ENCODE measurements at regions not wholly inside any gene's neighbourhood (a gene's known extent, or its start where the extent isn't known, plus 50 kb on each side); places are given as distances from the start of the nearest gene placed in this dataset.

DNA sequence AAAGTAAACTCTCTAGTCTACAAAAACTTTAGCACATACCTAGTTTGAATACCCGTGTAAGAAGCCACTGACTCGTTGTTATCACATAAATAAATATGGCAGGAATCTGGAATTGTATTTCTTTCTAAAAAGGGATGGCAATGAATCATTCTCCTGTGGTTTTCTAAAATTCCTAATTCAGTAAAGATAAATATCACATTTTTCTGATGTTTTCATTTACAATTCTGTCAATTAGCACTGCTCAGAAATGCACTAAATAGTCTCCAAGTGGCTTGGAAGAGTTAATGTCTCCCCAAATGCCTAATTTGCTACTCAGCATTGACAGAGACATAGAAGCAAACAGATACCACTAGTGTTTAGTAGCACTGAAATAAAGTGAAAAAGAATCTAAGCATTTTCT is 547.7 kb upstream of the SLITRK1 start:
- Histone ChIP-seq H3K4me1 (no peaks in the 10 kb centered on the region), H3K9me3 (no peaks in the 10 kb centered on the region), H3K27ac (no peak overlapping the region), H3K27me3 (no peaks in the 10 kb centered on the region), H3K36me3 (no peaks in the 10 kb centered on the region), H3K4me3 (no peak overlapping the region)
- ATAC-seq: no peak
- DNase-seq: no peak
- in situ Hi-C loops (cut with MboI; ENCODE audit: low sequenced_read_pairs in 4 of 4) (no loop called here), intact Hi-C loops (cut with DNase I; ENCODE audit: low total_unique reads) (no loop called here)
- no peak for TF ChIP-seq POLR2A (IDR thresholded peaks at IDR 0.05)
- TF ChIP-seq, protein P1, sequence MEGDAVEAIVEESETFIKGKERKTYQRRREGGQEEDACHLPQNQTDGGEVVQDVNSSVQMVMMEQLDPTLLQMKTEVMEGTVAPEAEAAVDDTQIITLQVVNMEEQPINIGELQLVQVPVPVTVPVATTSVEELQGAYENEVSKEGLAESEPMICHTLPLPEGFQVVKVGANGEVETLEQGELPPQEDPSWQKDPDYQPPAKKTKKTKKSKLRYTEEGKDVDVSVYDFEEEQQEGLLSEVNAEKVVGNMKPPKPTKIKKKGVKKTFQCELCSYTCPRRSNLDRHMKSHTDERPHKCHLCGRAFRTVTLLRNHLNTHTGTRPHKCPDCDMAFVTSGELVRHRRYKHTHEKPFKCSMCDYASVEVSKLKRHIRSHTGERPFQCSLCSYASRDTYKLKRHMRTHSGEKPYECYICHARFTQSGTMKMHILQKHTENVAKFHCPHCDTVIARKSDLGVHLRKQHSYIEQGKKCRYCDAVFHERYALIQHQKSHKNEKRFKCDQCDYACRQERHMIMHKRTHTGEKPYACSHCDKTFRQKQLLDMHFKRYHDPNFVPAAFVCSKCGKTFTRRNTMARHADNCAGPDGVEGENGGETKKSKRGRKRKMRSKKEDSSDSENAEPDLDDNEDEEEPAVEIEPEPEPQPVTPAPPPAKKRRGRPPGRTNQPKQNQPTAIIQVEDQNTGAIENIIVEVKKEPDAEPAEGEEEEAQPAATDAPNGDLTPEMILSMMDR (IDR thresholded peaks at IDR 0.05 in 4 of 5, conservative IDR thresholded peaks at IDR 0.05 in 1 of 5): no peak

DNA sequence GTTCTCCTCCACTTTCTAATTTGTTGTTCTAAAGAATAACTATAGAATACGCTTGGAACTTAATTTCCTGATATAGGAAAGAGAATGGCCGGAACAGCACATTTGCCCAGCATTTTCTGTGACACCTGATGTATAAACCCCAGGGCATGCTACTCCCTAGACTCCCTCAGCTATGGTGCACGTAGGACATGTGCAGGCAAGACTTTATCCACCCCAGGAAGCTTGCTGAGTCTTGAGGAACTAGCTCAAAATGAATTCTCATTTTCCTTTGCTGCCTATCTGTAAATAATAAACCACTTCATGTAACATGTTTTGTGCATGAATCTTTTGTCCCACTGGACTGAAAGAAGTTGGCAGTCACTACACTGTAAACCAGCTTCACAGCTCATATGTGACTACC is 535.8 kb upstream of the SLITRK1 start:
- no peak for ATAC-seq
- no peaks in the 10 kb centered on the region for H3K27me3 ChIP-seq
- H3K27ac ChIP-seq: no peak overlapping the region
- no peak for DNase-seq
- no peaks in the 10 kb centered on the region for H3K36me3 ChIP-seq
- no peaks in the 10 kb centered on the region for H3K4me1 ChIP-seq
- in situ Hi-C loops (cut with MboI; ENCODE audit: low sequenced_read_pairs in 4 of 4) (no loop called here), intact Hi-C loops (cut with DNase I; ENCODE audit: low total_unique reads) (no loop called here)
- TF ChIP-seq, protein P1 (IDR thresholded peaks at IDR 0.05 in 4 of 5, conservative IDR thresholded peaks at IDR 0.05 in 1 of 5): no peak
- TF ChIP-seq POLR2A (IDR thresholded peaks at IDR 0.05): no peak
- H3K9me3 ChIP-seq: no peaks in the 10 kb centered on the region
- no peak overlapping the region for H3K4me3 ChIP-seq

DNA sequence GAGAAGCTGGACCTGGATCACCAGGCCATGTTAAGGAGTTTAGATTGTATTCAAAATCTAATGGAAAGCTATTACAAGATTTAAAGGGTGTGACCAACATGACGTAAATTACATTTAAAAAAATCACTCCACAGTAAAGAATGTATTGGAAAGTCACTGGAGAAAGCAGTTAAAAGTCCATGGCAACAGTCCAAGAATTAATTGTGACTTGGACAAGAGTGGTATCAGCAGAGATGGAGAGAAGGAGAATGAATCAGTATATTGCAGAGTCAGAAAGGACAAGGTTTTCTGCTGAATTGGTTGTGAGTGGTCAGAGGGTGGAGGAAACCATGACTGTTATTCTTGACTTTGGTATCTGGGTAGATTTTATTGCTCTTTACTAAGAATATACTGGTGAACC is 535.1 kb upstream of the SLITRK1 start:
- TF ChIP-seq, protein P1 (IDR thresholded peaks at IDR 0.05 in 4 of 5, conservative IDR thresholded peaks at IDR 0.05 in 1 of 5): no peak
- no peak for TF ChIP-seq POLR2A (IDR thresholded peaks at IDR 0.05)
- no peaks in the 10 kb centered on the region for H3K36me3 ChIP-seq
- no peaks in the 10 kb centered on the region for H3K4me1 ChIP-seq
- no peaks in the 10 kb centered on the region for H3K27me3 ChIP-seq
- H3K4me3 ChIP-seq: no peak overlapping the region
- in situ Hi-C loops (cut with MboI; ENCODE audit: low sequenced_read_pairs in 4 of 4): no loop called here
- DNase-seq (no peak), ATAC-seq (no peak)
- intact Hi-C loops (cut with DNase I; ENCODE audit: low total_unique reads): no loop called here
- no peaks in the 10 kb centered on the region for H3K9me3 ChIP-seq
- H3K27ac ChIP-seq: no peak overlapping the region

DNA sequence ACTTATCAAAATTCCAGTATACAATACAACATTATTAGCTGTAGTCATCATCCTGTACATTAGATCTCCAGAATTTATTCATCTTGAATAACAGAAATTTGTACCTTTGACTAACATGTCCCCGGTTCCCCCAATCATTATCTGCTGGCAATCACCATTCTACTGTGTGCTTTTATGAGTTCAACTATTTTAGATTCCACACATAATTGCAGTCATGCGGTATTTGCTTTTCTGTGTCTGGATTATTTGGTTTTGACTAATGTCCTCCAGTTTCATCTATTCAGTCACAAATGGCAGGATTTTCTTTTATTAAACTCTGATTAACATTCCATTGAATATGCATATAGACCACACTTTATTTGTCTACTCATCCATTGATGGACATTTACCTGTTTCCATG is 530.7 kb upstream of the SLITRK1 start:
- H3K4me3 ChIP-seq: no peak overlapping the region
- intact Hi-C loops (cut with DNase I; ENCODE audit: low total_unique reads) (no loop called here), in situ Hi-C loops (cut with MboI; ENCODE audit: low sequenced_read_pairs in 4 of 4) (no loop called here)
- no peak for ATAC-seq
- TF ChIP-seq, protein P1 (IDR thresholded peaks at IDR 0.05 in 4 of 5, conservative IDR thresholded peaks at IDR 0.05 in 1 of 5): no peak
- no peak for TF ChIP-seq POLR2A (IDR thresholded peaks at IDR 0.05)
- no peaks in the 10 kb centered on the region for H3K4me1 ChIP-seq
- DNase-seq: no peak
- H3K36me3 ChIP-seq: no peaks in the 10 kb centered on the region
- H3K27ac ChIP-seq: no peak overlapping the region
- H3K9me3 ChIP-seq: no peaks in the 10 kb centered on the region
- H3K27me3 ChIP-seq: no peaks in the 10 kb centered on the region

DNA sequence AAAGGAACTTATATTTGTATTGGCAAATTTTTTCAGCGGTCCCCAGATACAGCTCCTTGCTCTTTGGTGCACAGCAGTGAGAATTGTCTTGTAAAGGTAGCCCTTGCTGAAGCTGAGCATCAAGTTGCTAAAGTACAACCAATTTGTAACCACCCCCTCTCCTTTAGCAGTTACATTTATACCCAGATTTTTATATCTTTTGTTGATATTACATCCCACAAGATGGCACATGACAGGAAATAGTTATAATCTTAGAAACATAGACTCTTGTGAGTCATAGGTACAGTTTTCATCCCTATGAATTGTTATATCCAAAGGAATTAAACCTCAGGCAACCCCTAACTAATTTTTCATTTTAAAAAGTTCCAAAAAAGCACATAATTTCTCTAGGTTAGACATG is 523.0 kb upstream of the SLITRK1 start:
- no peak for DNase-seq

More for the DNA sequence above, 523.0 kb upstream of the SLITRK1 start:
- Histone ChIP-seq H3K4me3 (no peak overlapping the region), H3K9me3 (no peaks in the 10 kb centered on the region), H3K27me3 (no peaks in the 10 kb centered on the region), H3K36me3 (no peaks in the 10 kb centered on the region), H3K27ac (no peak overlapping the region), H3K4me1 (no peaks in the 10 kb centered on the region)
- ATAC-seq: no peak
- in situ Hi-C loops (cut with MboI; ENCODE audit: low sequenced_read_pairs in 4 of 4): no loop called here
- intact Hi-C loops (cut with DNase I; ENCODE audit: low total_unique reads): no loop called here
- no peak for TF ChIP-seq POLR2A (IDR thresholded peaks at IDR 0.05)
- TF ChIP-seq, protein P1 (IDR thresholded peaks at IDR 0.05 in 4 of 5, conservative IDR thresholded peaks at IDR 0.05 in 1 of 5): no peak
